Esophagus squamous epithelium (tissue), 4 donors: ENCODE measurements at regions not wholly inside any gene's neighbourhood (a gene's known extent, or its start where the extent isn't known, plus 50 kb on each side); places are given as distances from the start of the nearest gene placed in this dataset.

ENCODE experiments used
- CTCF ChIP-seq, 6 experiments: fragments of 450-650 bp in 4 of 6; fragments of 200-600 bp in 2 of 6; sonication (generic) in 2 of 6; IDR thresholded peaks; one replicate each; pipeline ENCODE4 v1.5.1; 2016 to 2019; ENCODE audit warnings: antibody characterized with exemption in 6 of 6, mild to moderate bottlenecking in 4 of 6, moderate library complexity in 4 of 6
- POLR2A ChIP-seq, 4 donors: fragments of 450-650 bp; IDR thresholded peaks; one replicate each; pipeline ENCODE4 v1.6.1; 2017; ENCODE audit warnings: antibody characterized with exemption in 4 of 4, mild to moderate bottlenecking in 4 of 4, moderate library complexity in 3 of 4

GRCh38 chr1:198106011-198106410 is 50.8 kb upstream of the NEK7 start:
- TF ChIP-seq CTCF (IDR thresholded peaks at IDR 0.05) (no peak), POLR2A (IDR thresholded peaks at IDR 0.05) (no peak)
